CD4-positive, alpha-beta T cell (primary cell): ENCODE measurements at regions not wholly inside any gene's neighbourhood (a gene's known extent, or its start where the extent isn't known, plus 50 kb on each side); places are given as distances from the start of the nearest gene placed in this dataset.
"Not testable (repeated sequence)": the region's sequence is repeated elsewhere in the genome, so short reads cannot be mapped to it uniquely, and the experiment has no call there.

Experiments used
- ATAC-seq: fragments of 200-7000 bp; cut with Tn5 transposase; one replicate; pipeline ENCODE4 v1.10.0; 2022; ENCODE audit warnings: mild to moderate bottlenecking; ENCODE audit not compliant: poor library complexity
- CTCF ChIA-PET: fragments of 350-600 bp; sonication (Branson Sonifier 250); formaldehyde crosslinking; loops from one replicate; lab custom pipeline; 2021; ENCODE audit warnings: antibody characterized with exemption, inconsistent platforms; lab: Charles Lee
- POLR2A ChIA-PET: fragments of 350-600 bp; sonication (Branson Sonifier 250); formaldehyde crosslinking; loops from one replicate; lab custom pipeline; 2021; ENCODE audit warnings: antibody characterized with exemption, inconsistent platforms; lab: Charles Lee
- DNase-seq, 14 experiments: peaks; one replicate each; pipeline ENCODE4 v3.0.0-alpha.2; 2013 to 2020; ENCODE audit warnings: mixed read lengths in 2 of 14
- H3K27ac ChIP-seq, 2 donors: one replicate each; pipeline versions ENCODE4 v1.5.1 to v1.7.0; 2013; ENCODE audit warnings: low read length in 2 of 2, low read depth in 1 of 2, mild to moderate bottlenecking in 1 of 2
- H3K27me3 ChIP-seq, 2 experiments: 1 replicate in 1 of 2; 2 replicates in 1 of 2; pipeline versions ENCODE4 v1.6.1 to v1.7.0; 2013; ENCODE audit warnings: low read length in 2 of 2, control low read depth in 1 of 2, mild to moderate bottlenecking in 1 of 2, moderate library complexity in 1 of 2; ENCODE audit not compliant: insufficient read depth in 2 of 2, control insufficient read depth in 1 of 2
- H3K36me3 ChIP-seq: one replicate; pipeline ENCODE4 v1.6.1; 2013; ENCODE audit warnings: low read length, control low read depth; ENCODE audit not compliant: insufficient read depth
- H3K4me1 ChIP-seq: one replicate; pipeline ENCODE4 v1.6.1; 2013; ENCODE audit warnings: low read length, control low read depth; ENCODE audit not compliant: insufficient read depth
- H3K4me3 ChIP-seq: one replicate; pipeline ENCODE4 v1.5.1; 2013; ENCODE audit warnings: mild to moderate bottlenecking, low read length, moderate library complexity
- H3K9me3 ChIP-seq, 2 experiments: 1 replicate in 1 of 2; 2 replicates in 1 of 2; pipeline versions ENCODE4 v1.6.1 to v1.7.0; 2013; ENCODE audit warnings: low read length in 2 of 2, mild to moderate bottlenecking in 2 of 2, control low read depth in 1 of 2, moderate library complexity in 1 of 2; ENCODE audit not compliant: control insufficient read depth in 1 of 2, insufficient read depth in 1 of 2
- H3K27ac Mint-ChIP-seq: one replicate; pipeline ENCODE4 v1.8.0; 2020; ENCODE audit warnings: mixed read lengths
- H3K27me3 Mint-ChIP-seq: one replicate; pipeline ENCODE4 v1.8.0; 2021; ENCODE audit warnings: mixed read lengths
- H3K36me3 Mint-ChIP-seq: one replicate; pipeline ENCODE4 v1.8.0; 2021; ENCODE audit warnings: low read depth, mixed read lengths
- H3K4me1 Mint-ChIP-seq: one replicate; pipeline ENCODE4 v1.8.0; 2021; ENCODE audit warnings: low read depth, mixed read lengths
- H3K4me3 Mint-ChIP-seq: one replicate; pipeline ENCODE4 v1.8.0; 2020; ENCODE audit warnings: mild to moderate bottlenecking, mixed read lengths
- H3K9me3 Mint-ChIP-seq: one replicate; pipeline ENCODE4 v1.8.0; 2020; ENCODE audit warnings: mixed read lengths
- intact Hi-C, 2 experiments: fragments of 100-400 bp; cut with DNase I in 1 of 2; cut with micrococcal nuclease in 1 of 2; formaldehyde crosslinking; loops; one replicate each; pipeline versions ENCODE4 v1.15.1 to v1.9.0; 2023 to 2025; cut with DNase I, micrococcal nuclease
- TF ChIP-seq, protein P1 (sequence below): fragments of 200-600 bp; IDR thresholded peaks from one replicate; pipeline ENCODE4 v1.8.0; 2022; ENCODE audit warnings: antibody characterized with exemption, mild to moderate bottlenecking

DNA sequence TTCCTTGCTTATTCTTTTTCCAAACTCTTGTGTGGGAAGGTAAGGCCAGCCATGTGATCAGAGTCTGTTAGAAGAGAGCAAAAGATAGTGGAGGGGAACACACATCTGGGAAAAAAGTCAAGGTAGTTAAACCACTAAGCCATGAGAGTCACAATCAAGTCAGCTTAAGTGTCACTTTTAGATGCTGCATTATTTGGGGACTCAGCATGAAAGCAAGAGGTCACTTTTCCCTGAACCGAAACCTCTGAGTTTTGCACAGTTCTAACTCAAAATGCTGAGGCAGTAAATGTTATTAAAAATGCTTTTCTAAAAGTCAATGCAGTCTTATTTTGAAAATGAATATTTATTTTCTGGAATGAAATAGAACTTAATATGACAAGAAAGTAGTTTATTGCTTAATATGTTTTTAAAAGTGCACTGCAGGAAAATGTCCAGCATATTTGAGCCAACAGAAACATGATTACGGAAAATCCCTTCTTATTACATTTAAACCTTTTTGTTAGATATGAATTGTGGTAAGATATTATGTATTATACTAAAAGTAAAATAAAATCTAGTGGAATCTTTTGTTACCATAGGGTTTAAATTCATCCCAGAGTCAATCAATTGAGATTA, 69.3 kb downstream of the RBM11 start:
- no peak overlapping the region for H3K4me3 Mint-ChIP-seq
- H3K36me3 ChIP-seq: no peaks in the 10 kb centered on the region
- no peaks in the 10 kb centered on the region for H3K27me3 ChIP-seq
- H3K27ac Mint-ChIP-seq: no peak overlapping the region
- DNase-seq (no peak), ATAC-seq (no peak)
- H3K9me3 Mint-ChIP-seq: no peaks in the 10 kb centered on the region
- H3K9me3 ChIP-seq: no peaks in the 10 kb centered on the region
- no peaks in the 10 kb centered on the region for H3K4me1 ChIP-seq
- H3K4me3 ChIP-seq: no peak overlapping the region
- ChIA-PET POLR2A (no interaction called here), CTCF (no interaction called here)
- H3K27ac ChIP-seq: no peak overlapping the region
- no peaks in the 10 kb centered on the region for H3K4me1 Mint-ChIP-seq
- no peaks in the 10 kb centered on the region for H3K27me3 Mint-ChIP-seq
- TF ChIP-seq, protein P1, sequence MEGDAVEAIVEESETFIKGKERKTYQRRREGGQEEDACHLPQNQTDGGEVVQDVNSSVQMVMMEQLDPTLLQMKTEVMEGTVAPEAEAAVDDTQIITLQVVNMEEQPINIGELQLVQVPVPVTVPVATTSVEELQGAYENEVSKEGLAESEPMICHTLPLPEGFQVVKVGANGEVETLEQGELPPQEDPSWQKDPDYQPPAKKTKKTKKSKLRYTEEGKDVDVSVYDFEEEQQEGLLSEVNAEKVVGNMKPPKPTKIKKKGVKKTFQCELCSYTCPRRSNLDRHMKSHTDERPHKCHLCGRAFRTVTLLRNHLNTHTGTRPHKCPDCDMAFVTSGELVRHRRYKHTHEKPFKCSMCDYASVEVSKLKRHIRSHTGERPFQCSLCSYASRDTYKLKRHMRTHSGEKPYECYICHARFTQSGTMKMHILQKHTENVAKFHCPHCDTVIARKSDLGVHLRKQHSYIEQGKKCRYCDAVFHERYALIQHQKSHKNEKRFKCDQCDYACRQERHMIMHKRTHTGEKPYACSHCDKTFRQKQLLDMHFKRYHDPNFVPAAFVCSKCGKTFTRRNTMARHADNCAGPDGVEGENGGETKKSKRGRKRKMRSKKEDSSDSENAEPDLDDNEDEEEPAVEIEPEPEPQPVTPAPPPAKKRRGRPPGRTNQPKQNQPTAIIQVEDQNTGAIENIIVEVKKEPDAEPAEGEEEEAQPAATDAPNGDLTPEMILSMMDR: no peak
- intact Hi-C loops: no loop called here
- H3K36me3 Mint-ChIP-seq: no peaks in the 10 kb centered on the region

DNA sequence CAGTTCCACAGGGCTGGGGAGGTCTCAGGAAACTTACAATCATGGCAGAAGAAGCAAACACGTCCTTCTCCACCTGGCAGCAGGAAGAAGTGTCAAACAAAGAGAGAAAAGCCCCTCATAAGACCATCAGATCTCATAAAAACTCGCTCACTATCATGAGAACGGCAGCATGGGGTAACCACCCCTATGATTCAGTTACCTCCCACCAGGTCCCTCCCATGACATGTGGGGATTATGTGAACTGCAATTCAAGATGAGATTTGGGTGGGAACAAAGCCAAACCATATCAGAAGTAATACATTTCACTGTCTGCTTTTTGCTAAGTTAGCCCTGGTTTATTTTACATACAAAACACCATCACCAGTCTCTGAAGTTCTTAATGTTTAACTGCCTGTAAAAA, 68.5 kb downstream of the RBM11 start:
- no peak overlapping the region for H3K4me3 Mint-ChIP-seq
- Histone ChIP-seq H3K36me3 (no peaks in the 10 kb centered on the region), H3K4me1 (no peaks in the 10 kb centered on the region), H3K4me3 (no peak overlapping the region), H3K27ac (no peak overlapping the region), H3K27me3 (no peaks in the 10 kb centered on the region), H3K9me3 (no peaks in the 10 kb centered on the region)
- no peaks in the 10 kb centered on the region for H3K9me3 Mint-ChIP-seq
- intact Hi-C loops: no loop called here
- DNase-seq: no peak
- ATAC-seq: no peak
- TF ChIP-seq, protein P1: no peak
- H3K27ac Mint-ChIP-seq: no peak overlapping the region
- H3K27me3 Mint-ChIP-seq: peaks cover 4% of the 10 kb centered on the region
- H3K4me1 Mint-ChIP-seq: no peaks in the 10 kb centered on the region
- ChIA-PET POLR2A (no interaction called here), CTCF (no interaction called here)
- H3K36me3 Mint-ChIP-seq: no peaks in the 10 kb centered on the region

DNA sequence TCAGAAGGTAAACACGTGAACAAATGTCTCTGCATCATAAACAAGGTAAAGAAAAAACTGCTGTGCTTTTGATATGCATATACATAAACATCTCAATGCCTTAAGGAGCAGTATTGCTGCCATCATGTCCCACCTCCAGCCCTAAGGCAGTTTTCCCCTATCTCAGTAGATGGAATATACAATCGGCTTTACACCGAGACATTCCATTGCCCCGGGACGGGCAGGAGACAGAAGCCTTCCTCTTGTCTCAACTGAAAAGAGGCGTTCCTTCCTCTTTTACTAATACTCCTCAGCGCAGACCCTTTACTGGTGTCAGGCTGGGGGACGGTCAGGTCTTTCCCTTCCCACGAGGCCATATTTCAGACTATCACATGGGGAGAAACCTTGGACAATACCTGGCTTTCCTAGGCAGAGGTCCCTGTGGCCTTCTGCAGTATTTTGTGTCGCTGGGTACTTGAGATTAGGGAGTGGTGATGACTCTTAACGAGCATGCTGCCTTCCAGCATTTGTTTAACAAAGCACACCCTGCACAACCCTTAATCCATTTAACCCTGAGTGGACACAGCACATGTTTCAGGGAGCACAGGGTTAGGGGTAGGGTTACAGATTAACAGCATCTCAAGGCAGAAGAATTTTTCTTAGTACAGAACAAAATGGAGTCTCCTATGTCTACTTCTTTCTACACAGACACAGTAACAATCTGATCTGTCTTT, 65.4 kb downstream of the RBM11 start:
- H3K27ac Mint-ChIP-seq, H3K36me3 Mint-ChIP-seq, H3K4me1 ChIP-seq, POLR2A ChIA-PET, H3K9me3 Mint-ChIP-seq, H3K9me3 ChIP-seq, H3K4me1 Mint-ChIP-seq, H3K27ac ChIP-seq, H3K4me3 Mint-ChIP-seq, H3K27me3 ChIP-seq, H3K4me3 ChIP-seq, CTCF ChIA-PET, H3K36me3 ChIP-seq, DNase-seq, intact Hi-C loops, ATAC-seq: not testable (repeated sequence)
- H3K27me3 Mint-ChIP-seq: peaks cover 16% of the 10 kb centered on the region
